ENCODE measurements at regions not wholly inside any gene's neighbourhood (a gene's known extent, or its start where the extent isn't known, plus 50 kb on each side); places are given as distances from the start of the nearest gene placed in this dataset.

GRCh38 chrX:69216446-69216845, 51.2 kb upstream of the PJA1 start:
- peaks cover 4% of the 10 kb centered on the region for H3K27me3 ChIP-seq
- no peaks in the 10 kb centered on the region for H3K4me1 ChIP-seq (ENCODE audit: control insufficient read depth in 1 of 2, insufficient read depth in 1 of 2, low read depth in 1 of 2, low read length in 1 of 2)
- no peaks in the 10 kb centered on the region for H3K36me3 ChIP-seq
- no peaks in the 10 kb centered on the region for H3K9me3 ChIP-seq
- no peak overlapping the region for H3K4me3 ChIP-seq (ENCODE audit: low read depth in 1 of 2, low read length in 1 of 2)
- no peak for TF ChIP-seq CTCF (IDR thresholded peaks at IDR 0.05)
- H3K27ac ChIP-seq = no peak overlapping the region

- Histone ChIP-seq H3K9me3 (no peaks in the 10 kb centered on the region), H3K36me3 (no peaks in the 10 kb centered on the region), H3K27ac (no peak overlapping the region), H3K4me3 (ENCODE audit: low read depth in 1 of 2, low read length in 1 of 2) (no peak overlapping the region), H3K27me3 (no peaks in the 10 kb centered on the region), H3K4me1 (ENCODE audit: control insufficient read depth in 1 of 2, insufficient read depth in 1 of 2, low read depth in 1 of 2, low read length in 1 of 2) (no peaks in the 10 kb centered on the region)
- no peak for TF ChIP-seq CTCF (IDR thresholded peaks at IDR 0.05)
Observed at GRCh38 chrX:69215161-69215875, 50.1 kb upstream of the PJA1 start.

All from neutrophil (primary cell).